ENCODE measurements at regions not wholly inside any gene's neighbourhood (a gene's known extent, or its start where the extent isn't known, plus 50 kb on each side); places are given as distances from the start of the nearest gene placed in this dataset.
"Not testable (repeated sequence)": the region's sequence is repeated elsewhere in the genome, so short reads cannot be mapped to it uniquely, and the experiment has no call there.

- Histone ChIP-seq H3K27ac (no peak overlapping the region), H3K27me3 (replicated peaks; ENCODE audit: insufficient read depth) (no peaks in the 10 kb centered on the region), H3K36me3 (no peaks in the 10 kb centered on the region), H3K9me3 (no peaks in the 10 kb centered on the region), H3K4me1 (replicated peaks) (no peaks in the 10 kb centered on the region), H3K4me3 (no peak overlapping the region)
- no peak for DNase-seq (ENCODE audit: low spot score)
- TF ChIP-seq POLR2A (IDR thresholded peaks at IDR 0.05) (no peak), POLR2AphosphoS5 (IDR thresholded peaks at IDR 0.05) (no peak)
- TF ChIP-seq, protein P1, sequence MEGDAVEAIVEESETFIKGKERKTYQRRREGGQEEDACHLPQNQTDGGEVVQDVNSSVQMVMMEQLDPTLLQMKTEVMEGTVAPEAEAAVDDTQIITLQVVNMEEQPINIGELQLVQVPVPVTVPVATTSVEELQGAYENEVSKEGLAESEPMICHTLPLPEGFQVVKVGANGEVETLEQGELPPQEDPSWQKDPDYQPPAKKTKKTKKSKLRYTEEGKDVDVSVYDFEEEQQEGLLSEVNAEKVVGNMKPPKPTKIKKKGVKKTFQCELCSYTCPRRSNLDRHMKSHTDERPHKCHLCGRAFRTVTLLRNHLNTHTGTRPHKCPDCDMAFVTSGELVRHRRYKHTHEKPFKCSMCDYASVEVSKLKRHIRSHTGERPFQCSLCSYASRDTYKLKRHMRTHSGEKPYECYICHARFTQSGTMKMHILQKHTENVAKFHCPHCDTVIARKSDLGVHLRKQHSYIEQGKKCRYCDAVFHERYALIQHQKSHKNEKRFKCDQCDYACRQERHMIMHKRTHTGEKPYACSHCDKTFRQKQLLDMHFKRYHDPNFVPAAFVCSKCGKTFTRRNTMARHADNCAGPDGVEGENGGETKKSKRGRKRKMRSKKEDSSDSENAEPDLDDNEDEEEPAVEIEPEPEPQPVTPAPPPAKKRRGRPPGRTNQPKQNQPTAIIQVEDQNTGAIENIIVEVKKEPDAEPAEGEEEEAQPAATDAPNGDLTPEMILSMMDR (IDR thresholded peaks at IDR 0.05) = no peak
- WGBS = 49% methylated on average over 31 of the region's 31 CpGs
- intact Hi-C loops (cut with DNase I) = no loop called here
These were observed 202.8 kb downstream of the KDM5D start for GRCh38 chrY:19541475-19542306.

DNA sequence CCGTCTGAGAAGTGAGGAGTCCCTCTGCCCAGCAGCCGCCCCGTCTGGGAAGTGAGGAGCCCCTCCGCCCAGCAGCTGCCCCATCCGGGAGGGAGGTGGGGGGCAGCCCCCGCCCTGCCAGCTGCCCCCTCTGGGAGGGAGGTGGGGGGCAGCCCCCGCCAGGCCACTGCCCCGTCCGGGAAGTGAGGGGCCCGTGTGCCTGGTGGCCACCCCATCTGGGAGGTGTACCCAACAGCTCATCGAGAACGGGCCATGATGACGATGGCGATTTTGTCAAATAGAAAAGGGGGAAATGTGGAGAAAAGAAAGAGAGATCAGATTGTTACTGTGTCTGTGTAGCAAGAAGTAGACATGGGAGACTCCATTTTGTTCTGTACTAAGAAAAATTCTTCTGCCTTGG is 208.8 kb downstream of the KDM5D start:
- H3K27me3 ChIP-seq (replicated peaks; ENCODE audit: insufficient read depth); H3K4me1 ChIP-seq (replicated peaks); H3K9me3 ChIP-seq; H3K27ac ChIP-seq; H3K4me3 ChIP-seq; DNase-seq (ENCODE audit: low spot score); H3K36me3 ChIP-seq; intact Hi-C loops (cut with DNase I): not testable (repeated sequence)
- 93% methylated on average over 6 of the region's 14 CpGs for WGBS

GRCh38 chrY:19521976-19522375 is 222.6 kb downstream of the KDM5D start:
- Histone ChIP-seq H3K4me1 (replicated peaks) (no peaks in the 10 kb centered on the region), H3K27ac (no peak overlapping the region), H3K36me3 (no peaks in the 10 kb centered on the region), H3K4me3 (no peak overlapping the region), H3K27me3 (replicated peaks; ENCODE audit: insufficient read depth) (no peaks in the 10 kb centered on the region), H3K9me3 (no peaks in the 10 kb centered on the region)
- no peak for DNase-seq (ENCODE audit: low spot score)
- intact Hi-C loops (cut with DNase I) = no loop called here
- no peak for TF ChIP-seq POLR2A (IDR thresholded peaks at IDR 0.05)
- TF ChIP-seq, protein P1 (IDR thresholded peaks at IDR 0.05) = no peak
- no peak for TF ChIP-seq POLR2AphosphoS5 (IDR thresholded peaks at IDR 0.05)

DNA sequence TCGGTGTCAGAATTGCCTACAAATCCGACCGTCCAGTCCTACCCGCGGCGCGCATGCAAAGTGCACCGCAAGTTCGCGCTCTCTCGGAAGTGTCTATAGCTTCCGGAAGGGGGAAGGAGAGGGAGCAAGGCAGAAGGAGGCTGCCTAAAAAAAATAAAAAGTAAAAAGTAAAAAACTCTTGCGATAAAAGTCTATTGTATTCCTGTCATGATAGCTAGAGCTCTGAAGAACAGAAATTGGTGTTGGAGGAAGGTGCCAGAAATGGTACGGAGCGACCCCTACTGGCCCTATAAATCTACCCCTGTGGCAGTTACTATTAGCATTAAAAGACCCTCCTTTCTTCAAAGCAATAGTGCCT is 241.5 kb downstream of the KDM5D start:
- no peak for TF ChIP-seq POLR2A (IDR thresholded peaks at IDR 0.05)
- TF ChIP-seq, protein P1 (IDR thresholded peaks at IDR 0.05) = no peak
- no peak for TF ChIP-seq POLR2AphosphoS5 (IDR thresholded peaks at IDR 0.05)
- Histone ChIP-seq H3K27ac (no peak overlapping the region), H3K9me3 (no peaks in the 10 kb centered on the region), H3K4me3 (peak overlapping the region in 1 of 2 donors; percentile 10), H3K27me3 (replicated peaks; ENCODE audit: insufficient read depth) (no peaks in the 10 kb centered on the region), H3K36me3 (no peaks in the 10 kb centered on the region), H3K4me1 (replicated peaks) (no peaks in the 10 kb centered on the region)
- WGBS = 33% methylated on average over 15 of the region's 15 CpGs
- intact Hi-C loops (cut with DNase I) = no loop called here
- no peak for DNase-seq (ENCODE audit: low spot score)

- H3K36me3 ChIP-seq = no peaks in the 10 kb centered on the region
- DNase-seq (ENCODE audit: low spot score) = no peak
- no peaks in the 10 kb centered on the region for H3K9me3 ChIP-seq
- no peak overlapping the region for H3K27ac ChIP-seq
- 20% methylated on average over 35 of the region's 40 CpGs for WGBS
- no peaks in the 10 kb centered on the region for H3K4me1 ChIP-seq (replicated peaks)
- peak overlapping the region in 1 of 2 donors; percentile 10 for H3K4me3 ChIP-seq
- no peaks in the 10 kb centered on the region for H3K27me3 ChIP-seq (replicated peaks; ENCODE audit: insufficient read depth)
- TF ChIP-seq POLR2AphosphoS5 (IDR thresholded peaks at IDR 0.05) (no peak), POLR2A (IDR thresholded peaks at IDR 0.05) (no peak)
- TF ChIP-seq, protein P1 (IDR thresholded peaks at IDR 0.05) = no peak
- intact Hi-C loops (cut with DNase I) = no loop called here
These were observed 242.1 kb downstream of the KDM5D start for GRCh38 chrY:19502169-19503091.
